GM12874 (cell line): ENCODE measurements at regions not wholly inside any gene's neighbourhood (a gene's known extent, or its start where the extent isn't known, plus 50 kb on each side); places are given as distances from the start of the nearest gene placed in this dataset.

Experiments
- CTCF ChIP-seq: IDR thresholded peaks from 2 replicates; pipeline ENCODE4 v1.5.1; 2011; ENCODE audit warnings: low read depth, mild to moderate bottlenecking, control low read depth, low read length, moderate library complexity; ENCODE audit not compliant: insufficient read depth

GRCh38 chr16:16904601-16905000 is 525.7 kb downstream of the NPIPA7 start:
- no peak for TF ChIP-seq CTCF

GRCh38 chr16:16905850-16906249 is 526.9 kb downstream of the NPIPA7 start:
- TF ChIP-seq CTCF, result no peak

GRCh38 chr16:16907089-16907488 is 528.1 kb downstream of the NPIPA7 start:
- no peak for TF ChIP-seq CTCF

GRCh38 chr16:16908077-16908476 is 529.1 kb downstream of the NPIPA7 start:
- TF ChIP-seq CTCF, result no peak

- TF ChIP-seq CTCF, result no peak
These were observed 530.2 kb downstream of the NPIPA7 start for GRCh38 chr16:16909126-16909525.

GRCh38 chr16:16910666-16911065 is 531.7 kb downstream of the NPIPA7 start:
- TF ChIP-seq CTCF, result no peak

GRCh38 chr16:16915771-16916170 is 536.8 kb downstream of the NPIPA7 start:
- TF ChIP-seq CTCF, result no peak
